H9 (cell line): ENCODE measurements at regions not wholly inside any gene's neighbourhood (a gene's known extent, or its start where the extent isn't known, plus 50 kb on each side); places are given as distances from the start of the nearest gene placed in this dataset.

ENCODE experiments used
- DNase-seq: peaks from one replicate; pipeline ENCODE4 v3.0.0-alpha.2; 2017
- H2AFZ ChIP-seq: one replicate; pipeline ENCODE4 v1.6.1; 2013; ENCODE audit warnings: mild to moderate bottlenecking, low read length, control low read depth, moderate library complexity
- H2AK5ac ChIP-seq: 2 replicates; pipeline ENCODE4 v1.6.1; 2013; ENCODE audit warnings: low read length, control low read depth, mixed read lengths; ENCODE audit not compliant: insufficient read length
- H2BK120ac ChIP-seq: one replicate; pipeline ENCODE4 v1.6.1; 2013; ENCODE audit warnings: low read depth, mild to moderate bottlenecking, low read length, control low read depth, inconsistent platforms; ENCODE audit not compliant: poor library complexity, severe bottlenecking
- H2BK12ac ChIP-seq: 2 replicates; pipeline ENCODE4 v1.6.1; 2013; ENCODE audit warnings: low read length, control low read depth, mixed read lengths, low read depth; ENCODE audit not compliant: insufficient read length
- H2BK15ac ChIP-seq: 2 replicates; pipeline ENCODE4 v1.6.1; 2013; ENCODE audit warnings: low read depth, low read length, control low read depth
- H2BK20ac ChIP-seq: one replicate; pipeline ENCODE4 v1.6.1; 2013; ENCODE audit warnings: low read depth, mild to moderate bottlenecking, low read length, control low read depth, inconsistent platforms; ENCODE audit not compliant: poor library complexity, severe bottlenecking
- H2BK5ac ChIP-seq: 2 replicates; pipeline ENCODE4 v1.6.1; 2013; ENCODE audit warnings: low read length, control low read depth, mixed read lengths; ENCODE audit not compliant: insufficient read length
- H3K14ac ChIP-seq: 2 replicates; pipeline ENCODE4 v1.6.1; 2013; ENCODE audit warnings: low read length, control low read depth; ENCODE audit not compliant: insufficient read depth
- H3K18ac ChIP-seq: 2 replicates; pipeline ENCODE4 v1.6.1; 2013; ENCODE audit warnings: low read depth, mild to moderate bottlenecking, mixed read lengths, low read length, control low read depth; ENCODE audit not compliant: insufficient read length
- H3K23ac ChIP-seq: 2 replicates; pipeline ENCODE4 v1.6.1; 2013; ENCODE audit warnings: low read length, control low read depth, mixed read lengths, low read depth; ENCODE audit not compliant: insufficient read length
- H3K23me2 ChIP-seq: 2 replicates; pipeline ENCODE4 v1.6.1; 2013; ENCODE audit warnings: low read depth, mild to moderate bottlenecking, mixed read lengths, low read length, control low read depth; ENCODE audit not compliant: insufficient read length, poor library complexity, severe bottlenecking
- H3K27ac ChIP-seq: 2 replicates; pipeline ENCODE4 v1.5.1; 2013; ENCODE audit warnings: low read length, control low read depth, mixed read lengths, low read depth; ENCODE audit not compliant: insufficient read length
- H3K27me3 ChIP-seq: 2 replicates; pipeline ENCODE4 v1.6.1; 2013; ENCODE audit warnings: low read length, control low read depth, inconsistent platforms; ENCODE audit not compliant: insufficient read depth
- H3K4ac ChIP-seq: 2 replicates; pipeline ENCODE4 v1.6.1; 2013; ENCODE audit warnings: low read depth, mild to moderate bottlenecking, control low read depth, inconsistent platforms, low read length, moderate library complexity
- H3K4me1 ChIP-seq: 2 replicates; pipeline ENCODE4 v1.6.1; 2013; ENCODE audit warnings: low read length, control low read depth, inconsistent platforms; ENCODE audit not compliant: insufficient read depth
- H3K4me2 ChIP-seq: 2 replicates; pipeline ENCODE4 v1.6.1; 2013; ENCODE audit warnings: low read length, control low read depth, mixed read lengths; ENCODE audit not compliant: insufficient read length, insufficient read depth
- H3K56ac ChIP-seq: 2 replicates; pipeline ENCODE4 v1.6.1; 2013; ENCODE audit warnings: low read depth, mild to moderate bottlenecking, mixed read lengths, low read length, control low read depth; ENCODE audit not compliant: insufficient read length
- H3K79me1 ChIP-seq: 2 replicates; pipeline ENCODE4 v1.6.1; 2013; ENCODE audit warnings: low read depth, mild to moderate bottlenecking, moderate library complexity, low read length, control low read depth, inconsistent platforms; ENCODE audit not compliant: insufficient read depth, poor library complexity, severe bottlenecking
- H3K79me2 ChIP-seq: 2 replicates; pipeline ENCODE4 v1.6.1; 2013; ENCODE audit warnings: low read length, control low read depth, inconsistent platforms; ENCODE audit not compliant: insufficient read depth
- H3K9ac ChIP-seq: 2 replicates; pipeline ENCODE4 v1.6.1; 2013; ENCODE audit warnings: low read length, control low read depth, mixed read lengths; ENCODE audit not compliant: insufficient read length; ENCODE audit errors: extremely low read depth
- H3K9me3 ChIP-seq: one replicate; pipeline ENCODE4 v1.6.1; 2013; ENCODE audit warnings: low read depth, low read length, inconsistent platforms; ENCODE audit not compliant: control insufficient read depth
- H3T11ph ChIP-seq: one replicate; pipeline ENCODE4 v1.6.1; 2013; ENCODE audit warnings: mild to moderate bottlenecking, low read length, control low read depth, inconsistent platforms
- H4K20me1 ChIP-seq: one replicate; pipeline ENCODE4 v1.6.1; 2013; ENCODE audit not compliant: control insufficient read depth, insufficient read length, insufficient read depth
- H4K5ac ChIP-seq: 2 replicates; pipeline ENCODE4 v1.6.1; 2013; ENCODE audit warnings: low read depth, mild to moderate bottlenecking, mixed read lengths, low read length, control low read depth; ENCODE audit not compliant: insufficient read length
- H4K8ac ChIP-seq: replicated peaks from 2 replicates; pipeline ENCODE4 v1.6.1; 2013; ENCODE audit warnings: low read length, control low read depth, mixed read lengths, low read depth; ENCODE audit not compliant: insufficient read length
- H4K91ac ChIP-seq: 2 replicates; pipeline ENCODE4 v1.6.1; 2013; ENCODE audit warnings: low read depth, mild to moderate bottlenecking, moderate library complexity, mixed read lengths, low read length, control low read depth; ENCODE audit not compliant: insufficient read length
- H3K27ac Mint-ChIP-seq, 3 experiments: 2 replicates in 2 of 3; 3 replicates in 1 of 3; pipeline ENCODE4 v1.8.0; 2020 to 2021; ENCODE audit warnings: mixed read lengths in 3 of 3, mild to moderate bottlenecking in 1 of 3, moderate library complexity in 1 of 3
- H3K27me3 Mint-ChIP-seq: 2 replicates; pipeline ENCODE4 v1.8.0; 2021; ENCODE audit warnings: low read depth, mild to moderate bottlenecking, moderate library complexity, mixed read lengths
- H3K36me3 Mint-ChIP-seq, 3 experiments: 2 replicates in 2 of 3; 3 replicates in 1 of 3; pipeline ENCODE4 v1.8.0; 2020 to 2021; ENCODE audit warnings: low read depth in 3 of 3, mixed read lengths in 3 of 3; ENCODE audit not compliant: insufficient read depth in 1 of 3
- H3K4me1 Mint-ChIP-seq, 2 experiments: 2 replicates each; pipeline ENCODE4 v1.8.0; 2020; ENCODE audit warnings: mixed read lengths in 2 of 2
- H3K4me3 Mint-ChIP-seq, 2 experiments: 2 replicates in 1 of 2; 3 replicates in 1 of 2; pipeline ENCODE4 v1.8.0; 2020 to 2021; ENCODE audit warnings: mild to moderate bottlenecking in 2 of 2, mixed read lengths in 2 of 2, moderate library complexity in 1 of 2
- H3K9me3 Mint-ChIP-seq, 2 experiments: 2 replicates in 1 of 2; 3 replicates in 1 of 2; pipeline ENCODE4 v1.8.0; 2020; ENCODE audit warnings: mild to moderate bottlenecking in 2 of 2, mixed read lengths in 2 of 2, moderate library complexity in 1 of 2
- CTCF ChIP-seq: fragments of 200-600 bp; sonication (generic); conservative IDR thresholded peaks from 3 replicates; pipeline ENCODE4 v1.8.0; 2021; ENCODE audit warnings: antibody characterized with exemption, mild to moderate bottlenecking

GRCh38 chr1:88029899-88030298 lies 654.2 kb upstream of the PKN2 start:
- H3K4me2 ChIP-seq = no peak overlapping the region
- no peaks in the 10 kb centered on the region for H3K79me1 ChIP-seq
- no peak overlapping the region for H3K4ac ChIP-seq
- no peak overlapping the region for H3T11ph ChIP-seq
- Mint-ChIP-seq H3K4me3 (no peak overlapping the region), H3K36me3 (peaks cover 0 to 3% (median 0%) of the 10 kb centered on the region in 3 experiments; a peak in 4 of 7 replicates), H3K27me3 (no peaks in the 10 kb centered on the region), H3K9me3 (peaks cover 3 to 6% of the 10 kb centered on the region in 2 experiments; a peak in 3 of 5 replicates), H3K4me1 (peaks cover 7 to 12% of the 10 kb centered on the region in 2 experiments; a peak in 3 of 4 replicates), H3K27ac (no peak overlapping the region)
- no peak for DNase-seq
- no peak overlapping the region for H3K14ac ChIP-seq
- no peak overlapping the region for H2BK12ac ChIP-seq
- H2BK20ac ChIP-seq = no peak overlapping the region
- H3K23me2 ChIP-seq = no peaks in the 10 kb centered on the region
- no peak overlapping the region for H3K23ac ChIP-seq
- no peaks in the 10 kb centered on the region for H4K20me1 ChIP-seq
- no peak overlapping the region for H4K8ac ChIP-seq
- no peaks in the 10 kb centered on the region for H3K9me3 ChIP-seq
- peak; percentile 39; the same call in 2 of the 3 replicates for TF ChIP-seq CTCF
- no peak overlapping the region for H4K5ac ChIP-seq
- H3K79me2 ChIP-seq = no peaks in the 10 kb centered on the region
- H3K27ac ChIP-seq = no peak overlapping the region
- no peaks in the 10 kb centered on the region for H3K27me3 ChIP-seq
- no peak overlapping the region for H2AFZ ChIP-seq
- H4K91ac ChIP-seq = no peak overlapping the region
- no peak overlapping the region for H3K56ac ChIP-seq
- no peaks in the 10 kb centered on the region for H3K4me1 ChIP-seq
- no peak overlapping the region for H3K18ac ChIP-seq
- no peak overlapping the region for H3K9ac ChIP-seq
- H2AK5ac ChIP-seq = no peak overlapping the region
- no peak overlapping the region for H2BK15ac ChIP-seq
- H2BK120ac ChIP-seq = no peak overlapping the region
- H2BK5ac ChIP-seq = no peak overlapping the region
